ENCODE measurements at regions not wholly inside any gene's neighbourhood (a gene's known extent, or its start where the extent isn't known, plus 50 kb on each side); places are given as distances from the start of the nearest gene placed in this dataset.

DNA sequence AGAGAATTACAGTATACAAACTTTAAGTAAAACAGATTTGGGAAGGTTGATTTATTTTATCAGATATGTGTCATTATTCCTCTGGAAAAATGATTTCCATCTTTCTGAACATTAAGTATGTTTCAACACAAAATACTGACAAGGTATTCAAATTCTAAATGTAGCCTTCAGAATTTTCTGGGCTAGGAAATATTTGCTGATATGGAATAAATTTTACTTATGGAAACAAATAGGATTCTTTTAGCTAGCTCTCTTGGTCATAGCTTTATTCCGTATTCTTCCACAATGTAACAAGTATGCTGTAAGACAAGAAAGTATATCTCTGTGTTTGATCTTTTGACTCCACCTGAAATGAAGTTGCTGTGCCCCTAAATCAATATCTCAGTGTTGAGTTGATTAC, 1125.2 kb upstream of the CITED2 start:
- TF ChIP-seq POLR2A (IDR thresholded peaks at IDR 0.05), result no peak
- TF ChIP-seq, protein P1, sequence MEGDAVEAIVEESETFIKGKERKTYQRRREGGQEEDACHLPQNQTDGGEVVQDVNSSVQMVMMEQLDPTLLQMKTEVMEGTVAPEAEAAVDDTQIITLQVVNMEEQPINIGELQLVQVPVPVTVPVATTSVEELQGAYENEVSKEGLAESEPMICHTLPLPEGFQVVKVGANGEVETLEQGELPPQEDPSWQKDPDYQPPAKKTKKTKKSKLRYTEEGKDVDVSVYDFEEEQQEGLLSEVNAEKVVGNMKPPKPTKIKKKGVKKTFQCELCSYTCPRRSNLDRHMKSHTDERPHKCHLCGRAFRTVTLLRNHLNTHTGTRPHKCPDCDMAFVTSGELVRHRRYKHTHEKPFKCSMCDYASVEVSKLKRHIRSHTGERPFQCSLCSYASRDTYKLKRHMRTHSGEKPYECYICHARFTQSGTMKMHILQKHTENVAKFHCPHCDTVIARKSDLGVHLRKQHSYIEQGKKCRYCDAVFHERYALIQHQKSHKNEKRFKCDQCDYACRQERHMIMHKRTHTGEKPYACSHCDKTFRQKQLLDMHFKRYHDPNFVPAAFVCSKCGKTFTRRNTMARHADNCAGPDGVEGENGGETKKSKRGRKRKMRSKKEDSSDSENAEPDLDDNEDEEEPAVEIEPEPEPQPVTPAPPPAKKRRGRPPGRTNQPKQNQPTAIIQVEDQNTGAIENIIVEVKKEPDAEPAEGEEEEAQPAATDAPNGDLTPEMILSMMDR (IDR thresholded peaks at IDR 0.05), result no peak

Data from heart left ventricle (tissue), 13 donors.